ENCODE measurements at regions not wholly inside any gene's neighbourhood (a gene's known extent, or its start where the extent isn't known, plus 50 kb on each side); places are given as distances from the start of the nearest gene placed in this dataset.
"Not testable (repeated sequence)": the region's sequence is repeated elsewhere in the genome, so short reads cannot be mapped to it uniquely, and the experiment has no call there.

- DNase-seq (ENCODE audit: low read depth), result not testable (repeated sequence)
Observed at GRCh38 chr7:69052-69451, 123.3 kb upstream of the FAM20C start.

DNA sequence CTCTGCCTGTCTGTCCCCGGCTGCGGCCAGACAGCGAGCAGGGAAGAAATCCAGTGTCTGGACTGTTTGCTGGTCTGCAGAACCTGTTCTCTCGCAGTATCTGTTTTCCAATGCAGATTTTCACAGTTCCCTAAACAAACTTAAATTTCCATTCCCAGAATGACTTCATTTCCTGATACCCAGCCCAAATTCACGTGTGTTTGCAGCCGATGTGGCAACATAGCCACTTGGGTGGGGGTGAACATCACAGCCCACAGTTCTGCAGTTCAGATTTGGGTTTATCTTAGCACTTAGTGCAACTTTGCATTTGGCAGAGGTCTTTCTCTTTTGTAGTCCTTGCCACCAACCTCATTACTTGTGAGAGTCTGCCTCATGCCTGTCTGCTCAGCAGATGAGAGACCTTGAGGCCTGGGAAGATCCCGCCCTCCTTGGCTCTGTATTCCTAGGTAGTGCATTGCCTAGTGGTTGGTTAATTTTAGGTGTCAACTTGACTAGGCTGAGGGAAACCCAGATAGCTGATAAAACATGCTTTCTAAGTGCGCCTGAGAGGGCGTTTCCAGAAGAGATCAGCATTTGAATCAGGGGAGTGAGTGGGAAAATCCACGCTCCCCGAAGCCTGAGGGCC is 122.8 kb upstream of the FAM20C start:
- not testable (repeated sequence) for DNase-seq (ENCODE audit: low read depth)

- DNase-seq (ENCODE audit: low read depth), result not testable (repeated sequence)
Observed at GRCh38 chr7:70207-70606, 122.2 kb upstream of the FAM20C start.

GRCh38 chr7:70989-71388 is 121.4 kb upstream of the FAM20C start:
- not testable (repeated sequence) for DNase-seq (ENCODE audit: low read depth)

DNA sequence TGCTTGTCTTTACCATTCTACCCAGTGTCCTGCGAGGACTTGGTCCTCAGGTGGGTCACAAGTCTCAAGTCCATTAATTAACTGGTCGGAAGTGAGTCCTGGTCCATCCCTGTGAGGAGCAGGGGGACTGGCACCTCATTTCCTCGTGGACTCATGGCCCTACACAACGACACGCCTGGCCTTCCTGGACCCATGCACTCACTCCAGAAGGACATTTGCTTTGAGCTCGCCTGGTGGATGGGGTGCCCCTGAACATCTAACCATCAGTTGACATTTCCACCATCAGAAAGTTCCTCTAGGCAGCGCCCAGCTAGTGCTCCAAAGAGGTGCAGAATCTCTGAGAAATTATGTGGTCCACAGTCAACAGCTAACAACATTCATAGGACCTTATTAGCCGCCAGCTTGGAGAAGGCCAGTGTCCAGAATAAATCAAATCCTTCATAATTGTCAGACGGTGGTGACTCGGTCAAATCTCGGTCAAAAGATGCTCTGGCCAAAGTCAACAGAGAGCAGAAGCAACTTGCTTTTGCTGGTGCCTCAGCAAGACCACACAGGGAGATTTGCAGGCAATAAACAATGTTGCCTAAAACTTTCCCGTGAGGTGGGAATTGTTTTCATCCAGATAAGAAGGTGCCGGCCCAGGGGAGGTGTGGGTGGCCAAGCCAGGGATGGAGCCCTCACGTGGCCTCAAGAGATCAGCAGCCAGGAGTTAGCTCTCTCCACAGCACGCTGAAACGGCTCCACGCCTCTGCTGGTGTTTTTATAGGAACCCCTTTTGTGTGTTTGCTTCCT is 119.9 kb upstream of the FAM20C start:
- not testable (repeated sequence) for DNase-seq (ENCODE audit: low read depth)

DNA sequence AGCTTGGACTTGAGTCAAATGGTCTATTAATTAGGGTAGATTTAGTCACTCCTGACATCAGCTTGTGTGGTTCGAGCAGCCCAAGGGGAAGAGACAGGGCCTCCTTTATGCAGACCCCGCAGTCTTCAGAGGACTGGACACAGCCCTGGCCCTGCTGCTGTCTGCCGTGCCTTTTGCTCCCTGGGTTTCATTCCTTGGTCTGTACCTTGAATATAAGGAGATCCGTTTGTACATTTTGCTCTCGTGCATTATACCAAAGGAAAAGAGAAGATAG is 119.4 kb upstream of the FAM20C start:
- DNase-seq (ENCODE audit: low read depth), result not testable (repeated sequence)

- DNase-seq (ENCODE audit: low read depth), result not testable (repeated sequence)
Observed at GRCh38 chr7:74008-74540, 118.3 kb upstream of the FAM20C start.

DNA sequence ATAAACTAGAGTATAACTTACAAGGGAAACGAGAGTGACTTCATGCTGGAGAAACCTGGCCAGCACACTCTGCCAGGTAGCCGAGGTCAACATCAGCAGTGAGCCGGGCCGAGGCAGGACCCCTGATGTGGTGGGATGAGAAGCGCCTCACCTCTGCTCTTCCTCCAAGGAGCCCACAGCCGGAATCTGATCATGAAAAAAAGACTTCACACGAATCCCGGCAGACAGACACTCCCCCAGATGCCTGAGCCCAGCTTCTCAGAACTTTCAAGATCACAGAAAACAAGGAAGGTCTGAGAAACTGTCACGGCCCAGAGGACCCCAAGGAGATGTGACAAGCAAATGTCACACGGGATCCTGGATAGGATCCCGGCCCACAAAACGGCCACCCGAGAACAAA is 116.9 kb upstream of the FAM20C start:
- not testable (repeated sequence) for DNase-seq (ENCODE audit: low read depth)

GRCh38 chr7:76202-76601 is 116.2 kb upstream of the FAM20C start:
- DNase-seq (ENCODE audit: low read depth), result not testable (repeated sequence)

GRCh38 chr7:76829-77395 is 115.5 kb upstream of the FAM20C start:
- not testable (repeated sequence) for DNase-seq (ENCODE audit: low read depth)

GRCh38 chr7:78862-79261 is 113.5 kb upstream of the FAM20C start:
- DNase-seq (ENCODE audit: low read depth), result not testable (repeated sequence)

- DNase-seq (ENCODE audit: low read depth), result not testable (repeated sequence)
Observed at GRCh38 chr7:79400-80055, 112.8 kb upstream of the FAM20C start.

- no peak for DNase-seq (ENCODE audit: low read depth)
Observed at GRCh38 chr7:80259-81067, 111.9 kb upstream of the FAM20C start.

GRCh38 chr7:81068-81925 is 111.1 kb upstream of the FAM20C start:
- no peak for DNase-seq (ENCODE audit: low read depth)

DNA sequence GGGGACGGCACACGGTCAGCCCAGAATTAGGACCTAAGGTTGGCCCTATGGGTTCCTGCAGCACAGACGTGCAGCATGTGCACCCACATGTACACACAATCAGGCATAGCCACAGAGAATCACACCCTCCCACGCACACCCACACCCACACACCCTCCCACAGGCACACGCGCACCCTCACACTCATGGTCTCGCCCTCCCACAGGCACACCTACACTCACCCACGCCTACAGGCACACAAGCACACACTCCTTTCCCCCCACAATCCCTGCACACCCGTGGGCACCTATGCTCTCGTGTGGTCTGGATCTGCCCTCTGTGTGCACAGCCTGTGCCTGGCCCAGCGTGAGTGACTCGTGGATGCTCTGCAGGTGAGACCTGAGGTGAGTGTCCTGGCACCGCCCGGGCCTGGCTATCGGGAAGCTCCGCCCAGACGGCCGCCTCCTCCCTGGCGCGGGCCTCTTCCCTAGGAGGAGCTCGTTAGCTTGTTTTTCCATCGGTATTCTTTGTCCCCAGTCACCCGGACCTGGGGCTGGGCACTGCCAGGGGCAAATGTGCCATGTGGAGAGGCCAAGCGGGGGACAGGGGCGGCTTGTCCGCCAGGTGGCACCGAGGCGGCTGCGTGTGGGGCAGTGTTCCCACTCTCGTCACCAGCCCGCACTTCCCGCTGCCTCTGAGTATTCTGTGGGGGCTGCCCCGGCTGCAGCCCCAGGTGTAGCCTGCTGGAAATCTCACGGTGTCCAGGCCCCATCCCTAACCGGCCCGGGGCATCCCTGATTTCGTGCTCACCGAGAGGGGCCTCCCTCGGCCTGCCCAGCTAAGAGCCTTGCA is 110.2 kb upstream of the FAM20C start:
- no peak for DNase-seq (ENCODE audit: low read depth)

DNA sequence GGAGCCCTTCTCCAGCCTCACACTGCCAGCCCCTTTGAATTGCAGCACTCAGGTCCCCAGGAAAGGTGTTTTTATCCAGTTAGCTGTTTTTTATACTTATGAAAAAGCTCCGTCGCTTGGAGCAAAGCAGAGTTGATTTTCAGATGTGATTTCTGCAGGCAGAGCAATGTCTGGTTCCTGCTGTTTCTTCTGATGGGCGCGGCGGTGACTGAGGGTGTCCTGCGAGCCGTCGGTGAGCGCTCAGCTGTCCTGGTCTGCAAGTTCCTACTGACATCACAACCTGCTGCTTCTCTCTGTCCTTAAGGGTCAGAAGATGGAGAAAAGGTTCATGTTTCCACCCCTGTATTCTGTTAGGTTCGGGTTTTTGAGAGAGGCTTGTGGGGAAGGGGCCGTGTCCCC is 109.6 kb upstream of the FAM20C start:
- no peak for DNase-seq (ENCODE audit: low read depth)

DNA sequence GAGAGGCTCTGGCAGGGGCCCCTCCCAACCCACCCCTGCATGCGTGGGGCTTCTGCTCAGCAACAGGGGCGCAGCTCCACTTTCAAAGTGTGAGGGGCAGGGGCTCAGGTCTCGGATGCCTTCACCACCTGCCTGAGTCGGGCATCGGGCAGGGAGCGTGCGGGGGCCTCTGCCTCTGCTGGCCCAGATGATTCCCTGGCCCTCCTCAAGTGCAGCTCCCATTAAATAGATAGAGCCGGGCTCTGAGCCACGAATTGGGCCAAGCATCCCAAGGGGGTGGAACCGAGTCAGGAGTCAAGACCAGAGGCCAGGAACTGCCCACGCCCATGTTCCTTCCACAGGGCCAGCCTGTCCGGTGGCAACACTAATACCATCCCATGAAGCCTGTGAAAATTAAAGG is 108.9 kb upstream of the FAM20C start:
- DNase-seq (ENCODE audit: low read depth), result no peak

DNA sequence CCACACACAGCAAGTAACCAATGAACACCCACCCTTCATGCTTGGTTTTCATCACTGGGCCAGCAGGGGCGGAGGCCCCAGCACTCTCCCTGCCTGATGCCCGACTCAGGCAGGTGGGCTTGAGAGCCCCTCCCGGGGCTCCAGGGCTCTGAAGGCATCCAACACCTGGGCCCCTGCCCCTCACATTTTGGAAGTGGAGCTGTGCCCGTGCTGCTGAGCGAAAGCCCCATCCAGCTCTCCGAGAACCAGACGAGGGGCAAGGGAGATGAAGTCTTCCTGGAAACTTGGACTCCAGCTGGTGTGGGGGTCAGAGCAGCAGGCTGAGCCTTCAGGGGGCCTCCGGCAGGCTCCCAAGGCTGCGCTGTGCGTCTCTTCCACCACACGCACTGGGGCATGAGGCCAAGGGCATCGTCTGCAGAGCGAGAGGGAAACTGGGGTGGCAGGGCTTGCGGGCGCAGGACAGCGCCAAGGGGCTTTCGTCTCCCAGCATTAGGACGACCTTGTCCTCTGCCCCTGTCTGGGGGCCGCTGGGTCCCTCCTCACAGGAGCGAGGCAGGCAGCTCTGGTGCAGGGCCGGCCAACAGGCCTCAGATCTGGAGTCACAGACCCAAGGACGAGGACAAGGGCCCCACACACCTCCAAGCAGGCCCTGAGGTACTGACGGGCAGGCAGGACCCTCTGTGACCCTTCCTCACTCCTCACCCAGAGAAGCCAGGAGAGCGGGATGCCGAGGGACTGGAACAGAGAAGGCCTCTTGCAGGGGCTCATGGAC is 108.3 kb upstream of the FAM20C start:
- DNase-seq (ENCODE audit: low read depth), result no peak

GRCh38 chr7:84633-85020 is 107.7 kb upstream of the FAM20C start:
- DNase-seq (ENCODE audit: low read depth), result no peak

Measured in fibroblast of the conjunctiva (primary cell).